ENCODE measurements at regions not wholly inside any gene's neighbourhood (a gene's known extent, or its start where the extent isn't known, plus 50 kb on each side); places are given as distances from the start of the nearest gene placed in this dataset.

DNA sequence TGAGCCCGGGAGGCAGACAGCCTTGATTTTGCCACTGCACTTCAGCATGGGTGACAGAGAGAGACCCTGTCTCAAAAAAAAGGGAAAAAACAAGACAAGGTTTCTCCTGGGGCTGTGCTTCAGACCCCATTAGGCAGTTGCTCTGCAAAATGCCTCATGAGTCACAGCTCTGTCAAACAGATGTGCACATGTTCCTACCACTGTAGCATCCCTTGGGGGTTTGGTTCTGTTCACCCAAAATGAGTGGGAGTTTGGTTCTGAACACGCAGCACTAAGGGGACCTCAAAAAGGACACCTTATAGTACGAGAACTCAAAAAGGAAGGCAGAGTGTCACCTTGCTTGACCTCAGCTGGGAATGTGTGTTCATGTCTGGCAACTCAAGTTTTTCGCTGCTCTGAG lies 134.9 kb downstream of the RPIA start:
- no peak for DNase-seq (ENCODE audit: low read depth)
- TF ChIP-seq, protein P1, sequence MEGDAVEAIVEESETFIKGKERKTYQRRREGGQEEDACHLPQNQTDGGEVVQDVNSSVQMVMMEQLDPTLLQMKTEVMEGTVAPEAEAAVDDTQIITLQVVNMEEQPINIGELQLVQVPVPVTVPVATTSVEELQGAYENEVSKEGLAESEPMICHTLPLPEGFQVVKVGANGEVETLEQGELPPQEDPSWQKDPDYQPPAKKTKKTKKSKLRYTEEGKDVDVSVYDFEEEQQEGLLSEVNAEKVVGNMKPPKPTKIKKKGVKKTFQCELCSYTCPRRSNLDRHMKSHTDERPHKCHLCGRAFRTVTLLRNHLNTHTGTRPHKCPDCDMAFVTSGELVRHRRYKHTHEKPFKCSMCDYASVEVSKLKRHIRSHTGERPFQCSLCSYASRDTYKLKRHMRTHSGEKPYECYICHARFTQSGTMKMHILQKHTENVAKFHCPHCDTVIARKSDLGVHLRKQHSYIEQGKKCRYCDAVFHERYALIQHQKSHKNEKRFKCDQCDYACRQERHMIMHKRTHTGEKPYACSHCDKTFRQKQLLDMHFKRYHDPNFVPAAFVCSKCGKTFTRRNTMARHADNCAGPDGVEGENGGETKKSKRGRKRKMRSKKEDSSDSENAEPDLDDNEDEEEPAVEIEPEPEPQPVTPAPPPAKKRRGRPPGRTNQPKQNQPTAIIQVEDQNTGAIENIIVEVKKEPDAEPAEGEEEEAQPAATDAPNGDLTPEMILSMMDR (IDR thresholded peaks at IDR 0.05; ENCODE audit: low read length, missing control alignments): no peak
- no peak overlapping the region for H3K4me3 ChIP-seq (replicated peaks; ENCODE audit: low read depth, low read length)

DNA sequence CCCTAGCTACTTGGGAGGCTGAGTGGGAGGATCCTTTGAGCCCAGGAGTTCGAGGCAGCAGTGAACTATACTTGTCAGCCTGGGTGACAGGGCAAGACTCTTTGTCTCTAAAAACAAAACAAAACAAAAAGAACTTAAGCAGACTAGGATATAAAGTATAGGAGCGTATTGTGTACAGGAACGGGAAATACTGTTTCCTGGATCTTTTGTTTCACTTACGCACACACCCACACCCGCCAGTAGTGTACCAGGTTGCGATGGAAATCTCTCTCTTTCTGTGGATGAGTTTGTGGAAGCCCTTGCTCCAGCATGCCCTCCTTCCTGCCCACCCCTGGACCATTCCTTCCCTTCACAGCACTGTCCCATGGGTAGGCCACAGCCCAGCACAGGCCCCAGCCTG lies 136.3 kb downstream of the RPIA start:
- TF ChIP-seq, protein P1 (IDR thresholded peaks at IDR 0.05; ENCODE audit: low read length, missing control alignments): no peak

DNA sequence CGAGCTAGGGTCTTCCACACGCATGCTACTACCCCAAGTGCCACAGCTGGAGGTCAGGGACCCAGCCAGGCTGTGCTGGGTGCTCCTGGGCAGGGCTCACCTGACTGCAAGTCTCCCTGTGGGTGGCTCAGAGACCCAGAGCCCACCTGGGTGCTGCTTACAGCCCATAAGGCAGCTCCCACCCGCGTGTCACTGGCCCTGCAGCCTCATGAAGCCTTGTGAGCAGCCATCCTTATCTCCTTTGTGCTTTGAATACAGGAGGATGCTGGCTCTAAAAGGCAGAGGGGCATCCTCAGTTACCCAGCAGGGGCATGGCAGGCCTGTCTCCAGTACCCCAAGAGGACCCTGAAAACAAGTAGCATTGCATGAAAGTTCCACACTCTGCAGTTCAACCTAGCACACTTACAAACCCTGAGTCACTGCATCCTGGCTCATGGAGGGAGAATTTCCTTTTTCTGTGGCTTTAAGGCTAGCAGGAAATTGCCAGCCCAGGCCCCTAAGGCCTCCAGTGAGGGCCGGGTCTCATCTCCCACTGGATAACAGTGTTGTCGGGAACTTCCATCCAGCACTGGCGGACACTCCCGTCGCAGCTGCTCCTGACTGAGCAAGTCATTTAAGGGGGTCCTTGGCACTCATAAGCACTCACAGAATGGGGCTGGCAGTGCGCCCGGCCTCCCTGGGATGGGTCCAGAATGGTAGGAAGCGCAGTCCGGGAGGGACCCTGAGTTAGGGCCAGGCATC lies 137.1 kb downstream of the RPIA start:
- peak; percentile 57 for DNase-seq (ENCODE audit: low read depth)
- no peak overlapping the region for H3K4me3 ChIP-seq (replicated peaks; ENCODE audit: low read depth, low read length)
- TF ChIP-seq, protein P1 (IDR thresholded peaks at IDR 0.05; ENCODE audit: low read length, missing control alignments): no peak

More for the DNA sequence above, 136.3 kb downstream of the RPIA start:
- no peak for DNase-seq (ENCODE audit: low read depth)
- H3K4me3 ChIP-seq (replicated peaks; ENCODE audit: low read depth, low read length): no peak overlapping the region

DNA sequence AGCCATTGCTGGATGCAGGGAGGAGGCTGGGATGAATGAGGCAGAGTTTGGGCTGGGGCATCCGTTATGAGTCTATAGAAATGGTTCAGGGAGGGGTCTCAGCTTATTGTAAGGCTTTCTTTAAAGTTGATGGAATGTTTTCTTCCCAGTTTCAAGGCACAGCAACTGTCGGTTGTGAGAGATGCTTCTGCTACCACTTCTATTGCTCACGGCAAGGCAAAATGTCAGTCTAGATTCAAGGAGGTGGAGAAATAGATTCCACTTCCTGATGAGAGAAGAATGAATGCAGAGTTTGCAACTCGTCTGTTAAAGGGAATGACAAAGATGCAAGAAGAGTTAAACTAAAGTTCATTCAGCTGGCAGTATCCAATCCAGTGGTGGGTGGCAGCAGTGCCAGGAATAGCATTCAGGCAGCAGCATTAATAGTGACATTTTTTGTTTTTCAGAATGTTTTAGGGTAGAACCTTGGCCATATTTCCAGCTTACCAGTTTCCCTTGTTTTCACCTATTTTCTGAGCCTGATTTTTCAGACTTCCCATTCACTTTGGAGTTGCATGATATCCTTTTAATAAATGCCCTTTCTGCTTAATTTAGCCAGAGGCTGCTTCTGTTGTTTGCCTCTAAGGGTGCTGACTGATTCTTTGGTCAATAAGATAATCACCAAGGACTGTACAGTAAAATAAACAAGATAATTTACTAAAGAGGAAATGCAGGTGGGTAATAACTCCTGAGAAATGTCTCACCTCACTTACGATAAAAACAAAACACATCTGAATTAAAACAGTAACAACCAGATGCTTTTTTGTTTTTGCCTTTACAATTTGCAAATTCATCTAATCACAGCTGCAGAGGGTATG lies 138.4 kb downstream of the RPIA start:
- TF ChIP-seq, protein P1 (IDR thresholded peaks at IDR 0.05; ENCODE audit: low read length, missing control alignments): no peak
- DNase-seq (ENCODE audit: low read depth): no peak

GRCh38 chr2:88831071-88831791 lies 139.8 kb downstream of the RPIA start:
- DNase-seq (ENCODE audit: low read depth): no peak

More for the DNA sequence above, 138.4 kb downstream of the RPIA start:
- H3K4me3 ChIP-seq (replicated peaks; ENCODE audit: low read depth, low read length): no peak overlapping the region

GRCh38 chr2:88831792-88832248 lies 140.3 kb downstream of the RPIA start:
- DNase-seq (ENCODE audit: low read depth): peak; percentile 56
- no peak overlapping the region for H3K4me3 ChIP-seq (replicated peaks; ENCODE audit: low read depth, low read length)
- TF ChIP-seq, protein P1 (IDR thresholded peaks at IDR 0.05; ENCODE audit: low read length, missing control alignments): peak; percentile 77

More at GRCh38 chr2:88831071-88831791, 139.8 kb downstream of the RPIA start:
- TF ChIP-seq, protein P1 (IDR thresholded peaks at IDR 0.05; ENCODE audit: low read length, missing control alignments): no peak
- H3K4me3 ChIP-seq (replicated peaks; ENCODE audit: low read depth, low read length): no peak overlapping the region
